ENCODE measurements at regions not wholly inside any gene's neighbourhood (a gene's known extent, or its start where the extent isn't known, plus 50 kb on each side); places are given as distances from the start of the nearest gene placed in this dataset. TPM values are rescaled to one million over a fixed set of nuclear protein-coding genes. Genes with fewer than 3 reads are reported as not detected.

- Histone ChIP-seq H3K4ac (ENCODE audit: low read depth in 1 of 2, low read length in 2 of 2) (no peak overlapping the region), H2BK120ac (ENCODE audit: low read depth, low read length) (no peak overlapping the region), H3K9me3 (ENCODE audit: control insufficient read depth, low read length) (no peaks in the 10 kb centered on the region), H3K4me3 (ENCODE audit: insufficient read depth in 1 of 2, low read depth in 1 of 2, low read length in 2 of 2) (no peak overlapping the region), H3K27ac (ENCODE audit: low read length, poor library complexity, severe bottlenecking) (no peak overlapping the region), H3K79me1 (replicated peaks; ENCODE audit: low read length, poor library complexity, severe bottlenecking) (no peaks in the 10 kb centered on the region), H4K8ac (ENCODE audit: low read length) (no peak overlapping the region), H3K23ac (ENCODE audit: low read length in 2 of 2) (no peak overlapping the region), H3K36me3 (ENCODE audit: control insufficient read depth in 1 of 2, insufficient read depth in 2 of 2, low read depth in 1 of 2, low read length in 2 of 2) (no peaks in the 10 kb centered on the region), H4K91ac (ENCODE audit: low read length) (no peak overlapping the region), H3K18ac (ENCODE audit: low read depth in 1 of 2, low read length in 2 of 2) (no peak overlapping the region), H2AFZ (ENCODE audit: low read depth, low read length) (no peak overlapping the region), H3K4me2 (ENCODE audit: low read length, poor library complexity, severe bottlenecking) (no peak overlapping the region), H2BK12ac (ENCODE audit: low read length in 2 of 2) (no peak overlapping the region), H3K4me1 (ENCODE audit: control insufficient read depth, insufficient read depth, low read depth, low read length) (peaks cover 19% of the 10 kb centered on the region), H3K9ac (ENCODE audit: low read length) (no peak overlapping the region), H3K14ac (ENCODE audit: low read length in 2 of 2) (no peak overlapping the region), H2BK15ac (ENCODE audit: low read depth, poor library complexity, severe bottlenecking) (no peak overlapping the region), H2AK5ac (ENCODE audit: low read length, severe bottlenecking) (no peak overlapping the region), H2BK5ac (ENCODE audit: low read depth, low read length, poor library complexity, severe bottlenecking) (no peak overlapping the region), H3K27me3 (ENCODE audit: control insufficient read depth in 1 of 2, insufficient read depth in 1 of 2, low read length in 2 of 2) (peaks cover 12 to 73% of the 10 kb centered on the region in 2 experiments)
- no peak for DNase-seq
- WGBS = 98% methylated on average over 9 of the region's 10 CpGs
These were observed 52.3 kb upstream of the KDM7A start for GRCh38 chr7:140229101-140229525.

Small RNAs in the stretch of these regions (small RNA-seq; reads per million reads assigned to genes)
- gene RNU1-58P (ENCODE audit: low read depth) = not detected

Measured in mesenchymal stem cell (in vitro differentiated cells and primary cell).